Smooth muscle cell (in vitro differentiated cells): ENCODE measurements at regions not wholly inside any gene's neighbourhood (a gene's known extent, or its start where the extent isn't known, plus 50 kb on each side); places are given as distances from the start of the nearest gene placed in this dataset.

Experiments used
- DNase-seq: peaks from one replicate; lab custom pipeline; 2025; ENCODE audit not compliant: unreplicated experiment; lab: John Stamatoyannopoulos, UW
- H2AFZ ChIP-seq: fragments of 200-600 bp; sonication (generic); 2 replicates; pipeline ENCODE4 v1.6.0; 2016; ENCODE audit warnings: antibody characterized with exemption, low read depth, mild to moderate bottlenecking
- H3F3A ChIP-seq: fragments of 200-600 bp; sonication (generic); 2 replicates; pipeline ENCODE4 v1.6.0; 2017; ENCODE audit warnings: antibody characterized with exemption, low read depth
- H3K27ac ChIP-seq: fragments of 200-600 bp; sonication (generic); 2 replicates; pipeline ENCODE4 v1.5.1; 2016; ENCODE audit warnings: low read depth, mild to moderate bottlenecking
- H3K27me3 ChIP-seq: fragments of 200-600 bp; sonication (generic); 2 replicates; pipeline ENCODE4 v1.6.1; 2016; ENCODE audit warnings: low read depth, mild to moderate bottlenecking
- H3K36me3 ChIP-seq: fragments of 200-600 bp; sonication (generic); 2 replicates; pipeline ENCODE4 v1.5.1; 2016; ENCODE audit warnings: low read depth
- H3K4me1 ChIP-seq: fragments of 200-600 bp; sonication (generic); 2 replicates; pipeline ENCODE4 v1.5.1; 2016; ENCODE audit warnings: low read depth
- H3K4me2 ChIP-seq: fragments of 200-600 bp; sonication (generic); 2 replicates; pipeline ENCODE4 v1.6.0; 2016; ENCODE audit warnings: mild to moderate bottlenecking
- H3K4me3 ChIP-seq: fragments of 200-600 bp; sonication (generic); 2 replicates; pipeline ENCODE4 v1.5.1; 2016; ENCODE audit warnings: mild to moderate bottlenecking
- H3K79me2 ChIP-seq: fragments of 200-600 bp; sonication (generic); 2 replicates; pipeline ENCODE4 v1.6.0; 2016; ENCODE audit warnings: low read depth, mild to moderate bottlenecking
- H3K9ac ChIP-seq: fragments of 200-600 bp; sonication (generic); 2 replicates; pipeline ENCODE4 v1.6.0; 2016; ENCODE audit warnings: low read depth
- H3K9me3 ChIP-seq: fragments of 200-600 bp; sonication (generic); replicated peaks from 2 replicates; pipeline ENCODE4 v1.5.1; 2016; ENCODE audit warnings: low read depth
- H4K20me1 ChIP-seq: fragments of 200-600 bp; sonication (generic); 2 replicates; pipeline ENCODE4 v1.6.0; 2016; ENCODE audit warnings: low read depth
- WGBS: methylation state at CpG from one replicate; pipeline ENCODE4 v1.1.7; 2016; ENCODE audit warnings: low lambda C conversion rate; 5-methylcytosine and 5-hydroxymethylcytosine counted together
- TF ChIP-seq, protein P1 (sequence below): fragments of 200-600 bp; sonication (generic); IDR thresholded peaks from 2 replicates; pipeline ENCODE4 v1.5.1; 2017; ENCODE audit warnings: borderline replicate concordance, mild to moderate bottlenecking, antibody characterized with exemption; ENCODE audit not compliant: insufficient read depth, poor library complexity, severe bottlenecking

DNA sequence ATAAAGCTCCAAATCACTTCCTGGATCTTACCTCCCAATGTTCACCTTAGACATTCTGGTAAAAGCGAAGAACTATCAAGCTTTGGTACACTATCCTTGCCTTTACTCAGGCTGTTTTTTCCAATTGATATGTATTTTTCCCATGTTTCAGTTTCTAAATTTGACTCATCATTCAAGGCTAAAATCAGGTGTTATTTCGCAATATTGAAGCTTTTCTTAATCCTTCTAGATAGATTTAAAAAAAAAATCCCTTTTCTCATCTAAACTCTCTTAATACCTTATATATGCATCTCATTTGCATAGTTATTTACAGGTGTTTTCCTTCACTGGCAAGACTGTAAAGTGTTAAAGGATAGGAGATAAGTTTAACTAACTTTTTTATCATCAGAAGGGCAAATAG lies 608.1 kb upstream of the FAM241A start:
- Histone ChIP-seq H2AFZ (no peak overlapping the region), H3K36me3 (no peaks in the 10 kb centered on the region), H3K27me3 (no peaks in the 10 kb centered on the region), H3K9me3 (no peaks in the 10 kb centered on the region), H3K4me1 (no peaks in the 10 kb centered on the region), H3K4me3 (no peak overlapping the region), H4K20me1 (no peaks in the 10 kb centered on the region), H3K4me2 (peak overlapping the region; percentile 67), H3K27ac (peak overlapping the region; percentile 18), H3K9ac (no peak overlapping the region), H3K79me2 (no peaks in the 10 kb centered on the region), H3F3A (peaks cover 3% of the 10 kb centered on the region)
- no peak for DNase-seq
- WGBS: 95% methylated on average over 2 of the region's 2 CpGs
- TF ChIP-seq, protein P1, sequence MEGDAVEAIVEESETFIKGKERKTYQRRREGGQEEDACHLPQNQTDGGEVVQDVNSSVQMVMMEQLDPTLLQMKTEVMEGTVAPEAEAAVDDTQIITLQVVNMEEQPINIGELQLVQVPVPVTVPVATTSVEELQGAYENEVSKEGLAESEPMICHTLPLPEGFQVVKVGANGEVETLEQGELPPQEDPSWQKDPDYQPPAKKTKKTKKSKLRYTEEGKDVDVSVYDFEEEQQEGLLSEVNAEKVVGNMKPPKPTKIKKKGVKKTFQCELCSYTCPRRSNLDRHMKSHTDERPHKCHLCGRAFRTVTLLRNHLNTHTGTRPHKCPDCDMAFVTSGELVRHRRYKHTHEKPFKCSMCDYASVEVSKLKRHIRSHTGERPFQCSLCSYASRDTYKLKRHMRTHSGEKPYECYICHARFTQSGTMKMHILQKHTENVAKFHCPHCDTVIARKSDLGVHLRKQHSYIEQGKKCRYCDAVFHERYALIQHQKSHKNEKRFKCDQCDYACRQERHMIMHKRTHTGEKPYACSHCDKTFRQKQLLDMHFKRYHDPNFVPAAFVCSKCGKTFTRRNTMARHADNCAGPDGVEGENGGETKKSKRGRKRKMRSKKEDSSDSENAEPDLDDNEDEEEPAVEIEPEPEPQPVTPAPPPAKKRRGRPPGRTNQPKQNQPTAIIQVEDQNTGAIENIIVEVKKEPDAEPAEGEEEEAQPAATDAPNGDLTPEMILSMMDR: no peak

DNA sequence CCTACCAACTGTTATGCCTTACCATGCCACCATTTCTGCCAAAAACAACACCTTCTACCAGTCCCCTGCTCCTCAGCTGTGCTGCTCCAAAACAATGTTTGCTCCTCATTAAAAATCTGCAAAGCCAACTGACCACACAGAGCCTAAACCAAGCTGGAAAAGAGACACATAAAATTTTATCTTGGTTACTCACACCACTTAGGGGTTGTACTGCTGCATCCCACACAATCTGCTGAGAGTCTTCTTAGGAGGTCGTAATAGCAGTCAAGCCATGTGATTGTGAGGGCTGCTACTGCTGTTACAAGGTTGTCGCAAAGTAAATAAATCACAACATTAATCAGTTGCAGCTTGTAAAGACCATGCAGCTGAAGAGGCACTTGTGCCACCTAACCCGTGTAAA lies 607.4 kb upstream of the FAM241A start:
- no peak for DNase-seq
- no peak overlapping the region for H3K4me3 ChIP-seq

GRCh38 chr4:111540671-111541070 lies 604.6 kb upstream of the FAM241A start:
- DNase-seq: no peak
- no peaks in the 10 kb centered on the region for H4K20me1 ChIP-seq
- H3K4me1 ChIP-seq: no peaks in the 10 kb centered on the region
- H3F3A ChIP-seq: peaks cover 4% of the 10 kb centered on the region
- no peak overlapping the region for H2AFZ ChIP-seq
- H3K36me3 ChIP-seq: no peaks in the 10 kb centered on the region
- H3K27me3 ChIP-seq: no peaks in the 10 kb centered on the region
- H3K4me2 ChIP-seq: peak overlapping the region; percentile 30
- H3K4me3 ChIP-seq: no peak overlapping the region
- TF ChIP-seq, protein P1: no peak
- H3K9me3 ChIP-seq: no peaks in the 10 kb centered on the region
- no peak overlapping the region for H3K27ac ChIP-seq
- H3K9ac ChIP-seq: no peak overlapping the region
- H3K79me2 ChIP-seq: no peaks in the 10 kb centered on the region

More for the DNA sequence above, 607.4 kb upstream of the FAM241A start:
- H3K9ac ChIP-seq: no peak overlapping the region
- H3K36me3 ChIP-seq: no peaks in the 10 kb centered on the region
- no peaks in the 10 kb centered on the region for H3K27me3 ChIP-seq
- TF ChIP-seq, protein P1: no peak
- no peaks in the 10 kb centered on the region for H4K20me1 ChIP-seq
- H3K9me3 ChIP-seq: no peaks in the 10 kb centered on the region
- no peaks in the 10 kb centered on the region for H3K79me2 ChIP-seq
- peak overlapping the region; percentile 67 for H3K4me2 ChIP-seq
- peaks cover 4% of the 10 kb centered on the region for H3F3A ChIP-seq
- H2AFZ ChIP-seq: no peak overlapping the region
- peak overlapping the region; percentile 18 for H3K27ac ChIP-seq
- 4% methylated on average over 3 of the region's 3 CpGs for WGBS
- H3K4me1 ChIP-seq: no peaks in the 10 kb centered on the region

DNA sequence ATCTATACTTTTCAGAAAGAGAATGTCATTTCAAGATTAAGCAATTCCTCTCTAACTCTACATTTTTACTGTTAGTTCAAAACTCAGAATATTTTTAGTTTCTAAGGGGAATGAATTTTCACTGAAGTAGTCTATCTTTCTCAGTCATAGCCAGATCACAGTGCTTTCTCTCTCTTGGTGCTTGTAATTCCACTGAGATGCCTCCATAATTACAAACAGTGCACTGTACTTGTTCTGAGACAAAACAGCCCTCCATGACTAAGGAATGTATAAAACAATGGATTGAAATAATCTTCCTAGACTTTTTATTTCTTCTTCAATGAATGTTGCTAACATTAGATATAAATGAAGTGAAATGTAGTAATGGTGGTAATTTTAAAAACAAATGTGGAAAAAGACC lies 603.2 kb upstream of the FAM241A start:
- no peak overlapping the region for H3K4me3 ChIP-seq
- TF ChIP-seq, protein P1: no peak
- H3F3A ChIP-seq: peaks cover 4% of the 10 kb centered on the region
- no peaks in the 10 kb centered on the region for H4K20me1 ChIP-seq
- H3K27ac ChIP-seq: peak overlapping the region; percentile 52
- H3K4me2 ChIP-seq: peak overlapping the region; percentile 30
- H3K4me1 ChIP-seq: no peaks in the 10 kb centered on the region
- H3K9me3 ChIP-seq: no peaks in the 10 kb centered on the region
- H3K9ac ChIP-seq: no peak overlapping the region
- no peak for DNase-seq
- no peaks in the 10 kb centered on the region for H3K27me3 ChIP-seq
- H3K79me2 ChIP-seq: no peaks in the 10 kb centered on the region
- no peaks in the 10 kb centered on the region for H3K36me3 ChIP-seq
- peak overlapping the region; percentile 44 for H2AFZ ChIP-seq
